Erythroblast (primary cell): ENCODE measurements at regions not wholly inside any gene's neighbourhood (a gene's known extent, or its start where the extent isn't known, plus 50 kb on each side); places are given as distances from the start of the nearest gene placed in this dataset.

ENCODE experiments used
- DNase-seq, 2 experiments: peaks; one replicate each; lab custom pipeline; 2025; lab: John Stamatoyannopoulos, UW
- GATA1 ChIP-seq: IDR thresholded peaks from 2 replicates; pipeline ENCODE4 v1.6.1; 2011; ENCODE audit warnings: low read depth, mild to moderate bottlenecking, control low read depth, low read length, moderate library complexity
- POLR2A ChIP-seq: IDR thresholded peaks from 2 replicates; pipeline ENCODE4 v1.6.1; 2011; ENCODE audit warnings: mild to moderate bottlenecking, low read length

DNA sequence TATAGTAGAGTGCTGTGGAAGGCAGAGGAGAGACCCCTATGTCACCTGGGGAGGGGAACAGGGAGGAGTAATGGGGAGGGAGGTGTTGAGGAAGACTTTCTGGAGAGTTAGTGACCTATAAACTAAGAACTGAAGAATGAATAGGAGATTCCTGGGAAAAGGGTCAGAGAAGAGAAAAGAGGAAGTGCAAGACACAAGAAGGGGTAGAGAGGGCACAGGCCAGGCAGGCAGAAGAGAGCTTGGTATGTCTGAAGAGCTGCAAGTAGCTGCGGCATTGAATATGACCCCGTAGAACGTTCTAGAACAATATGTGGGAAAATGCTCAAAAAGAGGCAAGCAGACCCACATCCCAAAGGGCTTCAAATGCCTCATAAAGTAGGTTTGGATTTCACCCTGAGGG, 361.2 kb downstream of the PRDM2 start:
- no peak for TF ChIP-seq GATA1
- no peak for TF ChIP-seq POLR2A
- no peak for DNase-seq

DNA sequence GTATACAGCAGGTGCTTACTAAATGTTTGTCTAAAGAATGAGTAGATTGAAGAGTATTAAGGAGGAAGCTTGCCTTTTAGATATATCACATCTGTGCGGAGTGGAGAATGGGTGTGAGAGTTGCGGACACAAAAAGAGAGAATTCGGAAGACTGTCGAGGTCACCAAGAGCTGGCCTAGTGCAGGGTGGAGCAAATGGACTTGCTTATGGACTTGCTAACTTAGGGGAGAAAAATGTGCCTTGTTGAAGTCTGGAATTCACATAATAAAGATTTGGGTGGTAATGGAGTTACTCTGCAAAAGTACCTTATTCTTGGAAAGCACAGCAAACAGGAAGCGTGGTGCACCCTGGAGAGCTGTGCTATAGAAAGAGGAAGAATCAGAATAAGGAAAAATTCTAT, 361.7 kb downstream of the PRDM2 start:
- TF ChIP-seq GATA1 = no peak
- DNase-seq = no peak

DNA sequence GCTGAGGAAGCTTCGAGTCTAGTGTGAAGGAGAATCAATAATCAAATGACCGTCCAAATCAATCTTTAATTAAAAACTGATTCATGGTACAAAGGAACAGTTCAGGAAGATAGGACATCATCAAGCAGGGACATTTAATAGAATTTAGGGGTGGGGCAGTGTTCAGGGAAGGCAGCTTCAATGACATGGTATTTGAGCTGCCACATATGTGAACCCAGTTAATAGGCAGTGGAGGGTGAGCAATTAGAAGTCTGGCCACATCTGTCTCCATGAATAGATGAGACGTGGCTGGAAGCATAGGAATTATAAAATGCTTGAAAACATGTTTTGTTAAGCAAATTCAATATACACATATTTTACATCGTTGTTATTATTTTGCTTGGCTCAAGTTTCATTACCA, 362.7 kb downstream of the PRDM2 start:
- DNase-seq = no peak
- no peak for TF ChIP-seq GATA1
- TF ChIP-seq POLR2A = no peak

DNA sequence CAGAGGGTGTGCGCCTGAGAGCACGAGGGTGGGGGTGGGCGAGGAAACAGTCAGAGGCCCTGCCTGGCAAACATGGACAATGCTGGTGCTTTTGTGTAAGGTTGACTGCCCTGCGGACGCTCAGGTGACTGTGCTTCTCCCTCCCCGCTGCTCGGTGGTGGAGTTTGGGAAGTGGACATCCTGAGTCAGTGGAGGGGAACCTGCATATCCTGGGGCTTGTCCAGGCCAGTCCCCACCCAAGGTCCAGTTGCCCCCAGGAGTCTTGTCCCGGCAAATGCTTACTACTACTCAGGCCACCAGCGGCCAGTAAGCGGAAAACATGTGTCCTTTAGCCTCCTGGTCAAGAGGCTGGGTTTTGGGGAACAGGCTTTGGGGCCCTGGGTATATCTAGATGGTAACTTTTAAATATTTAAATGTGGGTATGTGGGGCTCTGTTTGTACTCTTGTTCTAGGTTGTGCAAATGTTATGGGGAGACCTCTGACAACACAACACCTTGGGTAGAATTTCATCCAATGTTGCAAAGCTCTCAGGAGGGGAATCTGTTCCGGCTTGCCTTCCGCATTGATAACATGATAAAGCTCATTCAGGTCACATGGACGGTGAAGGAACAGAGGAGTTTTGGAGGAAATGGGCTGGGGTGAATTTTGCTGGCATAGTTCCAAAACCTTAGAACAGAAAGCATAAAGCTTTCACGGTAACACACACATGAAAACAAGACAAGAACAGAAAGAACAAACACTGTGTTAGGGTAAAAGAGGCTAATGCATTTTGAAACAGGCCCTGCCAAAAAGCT, 364.9 kb downstream of the PRDM2 start:
- no peak for DNase-seq
- TF ChIP-seq GATA1 = no peak
- TF ChIP-seq POLR2A = no peak

DNA sequence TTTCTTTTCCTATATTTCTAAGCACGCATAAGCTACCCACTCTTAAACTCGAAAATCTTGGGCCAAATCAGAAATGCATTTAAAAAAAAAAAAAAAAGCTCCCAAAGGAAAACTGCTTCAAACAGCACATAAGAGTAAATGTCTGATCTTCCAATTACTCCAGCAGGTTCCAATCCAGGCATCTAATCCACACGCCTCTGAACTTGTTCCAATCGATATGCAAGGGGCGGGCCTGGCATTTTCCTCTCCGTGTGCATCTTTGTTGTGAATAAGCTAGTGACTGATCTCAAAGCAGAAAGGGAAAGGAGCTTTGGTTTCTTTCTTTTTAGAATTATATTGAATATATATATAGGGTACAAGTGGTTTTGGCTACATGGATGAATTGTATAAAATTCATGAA, 365.5 kb downstream of the PRDM2 start:
- TF ChIP-seq GATA1 (no peak), POLR2A (no peak)
- no peak for DNase-seq

GRCh38 chr1:14067036-14067435, 367.0 kb downstream of the PRDM2 start:
- TF ChIP-seq POLR2A (no peak), GATA1 (no peak)
- no peak for DNase-seq

DNA sequence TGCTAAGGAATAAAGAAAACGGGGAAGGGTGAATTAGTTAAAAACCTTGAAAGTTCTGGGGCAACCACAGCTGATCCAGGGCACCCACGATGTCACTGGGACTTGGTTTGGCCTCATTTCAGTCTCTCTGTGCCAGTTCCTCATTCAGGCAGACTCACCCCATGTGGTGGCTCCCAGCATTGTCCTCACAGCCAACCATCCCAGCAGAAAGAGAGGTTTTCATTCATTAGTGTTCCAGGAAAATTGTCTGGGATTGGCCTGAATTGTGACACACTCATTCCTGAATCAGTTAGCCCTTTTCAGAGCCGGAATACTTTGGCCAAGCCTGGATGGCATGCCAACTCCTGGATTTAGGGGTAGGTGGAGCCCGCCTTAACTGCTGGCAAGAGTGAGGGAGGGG, 367.7 kb downstream of the PRDM2 start:
- DNase-seq = no peak
- TF ChIP-seq POLR2A (no peak), GATA1 (no peak)

DNA sequence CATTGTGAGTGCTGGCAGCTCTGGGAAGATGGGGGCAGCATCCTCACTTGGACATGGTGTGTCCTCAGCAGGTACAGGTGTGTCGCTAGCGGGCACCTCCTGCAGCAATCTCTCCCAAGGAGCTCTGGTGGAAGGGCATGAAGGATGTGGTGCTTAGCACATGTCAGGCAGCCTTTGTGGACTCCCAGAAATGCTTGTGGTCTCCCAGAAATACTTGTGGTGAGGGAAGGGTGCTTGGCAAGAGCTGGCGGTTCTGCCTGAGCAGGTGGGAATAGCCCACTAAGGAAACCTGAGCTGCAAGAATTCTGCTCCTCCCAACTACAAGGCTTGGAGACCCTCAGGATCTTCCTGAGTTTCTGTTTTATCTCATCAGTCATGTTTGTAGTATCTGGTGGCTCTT, 371.6 kb downstream of the PRDM2 start:
- TF ChIP-seq GATA1 = no peak
- no peak for TF ChIP-seq POLR2A
- DNase-seq = no peak

GRCh38 chr1:14080653-14081052, 380.7 kb downstream of the PRDM2 start:
- TF ChIP-seq POLR2A = no peak
- TF ChIP-seq GATA1 = no peak
- no peak for DNase-seq

- no peak for DNase-seq
- TF ChIP-seq GATA1 = no peak
- TF ChIP-seq POLR2A = no peak
These were observed 382.3 kb downstream of the PRDM2 start for GRCh38 chr1:14082331-14082730.

DNA sequence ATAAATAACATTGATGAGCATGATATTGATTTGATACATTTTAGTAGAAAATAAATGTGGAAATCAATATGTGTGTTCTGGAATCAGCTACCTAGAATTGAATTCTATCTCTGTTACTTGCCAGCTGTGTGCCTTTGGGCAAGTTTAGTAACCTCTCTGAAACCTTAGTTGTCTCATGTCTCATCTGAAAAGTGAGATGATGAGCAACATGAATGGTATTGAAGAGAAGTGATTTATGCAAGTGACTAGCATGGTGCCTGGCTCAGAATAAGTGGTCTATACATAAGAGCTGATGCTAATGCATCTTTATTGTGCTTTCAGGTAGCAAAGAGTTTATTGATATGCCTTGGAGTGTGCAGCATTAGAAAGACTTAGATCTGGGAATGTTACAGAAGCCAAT, 383.3 kb downstream of the PRDM2 start:
- TF ChIP-seq POLR2A = no peak
- no peak for DNase-seq

GRCh38 chr1:14083706-14084105, 383.7 kb downstream of the PRDM2 start:
- DNase-seq = no peak
- TF ChIP-seq GATA1 (no peak), POLR2A (no peak)

DNA sequence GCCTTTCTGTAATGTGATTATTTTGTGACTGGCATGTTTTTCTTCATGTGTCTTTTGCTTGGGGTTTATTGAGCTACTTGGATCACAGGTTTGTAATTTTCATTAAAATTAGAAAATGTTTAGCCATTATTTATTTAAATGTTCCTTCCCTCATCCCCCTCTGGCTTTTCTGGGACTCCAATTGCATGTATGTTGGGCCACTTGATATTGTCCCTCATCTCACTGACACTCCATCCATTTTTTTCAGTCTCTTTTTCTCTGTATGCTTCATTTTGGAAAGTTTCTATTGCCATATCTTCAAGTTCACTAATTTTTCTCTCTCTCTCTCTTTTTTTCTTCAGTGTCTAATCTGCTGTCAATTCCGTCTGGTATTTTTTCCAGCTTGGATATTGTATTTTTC, 390.1 kb downstream of the PRDM2 start:
- no peak for TF ChIP-seq POLR2A
- DNase-seq = peak in 1 of 2 experiments; percentile 2

DNA sequence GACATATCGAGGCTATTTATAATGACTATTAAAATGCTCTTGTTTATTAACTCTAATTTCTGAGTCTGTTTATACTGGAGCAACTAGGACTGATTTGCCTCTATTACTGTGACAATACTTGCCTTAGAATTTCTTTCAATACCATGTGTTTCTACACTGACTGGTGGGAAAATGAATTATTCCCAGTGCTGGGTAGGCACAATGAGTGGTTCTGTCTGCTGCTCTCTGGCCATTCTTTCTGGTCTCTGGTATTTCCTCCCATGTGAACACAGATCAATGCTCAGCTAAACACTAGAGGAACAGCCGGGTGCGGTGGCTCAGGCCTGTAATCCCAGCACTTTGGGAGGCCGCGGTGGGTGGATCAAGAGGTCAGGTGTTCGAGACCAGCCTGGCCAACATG, 390.5 kb downstream of the PRDM2 start:
- DNase-seq = no peak
- no peak for TF ChIP-seq GATA1
- TF ChIP-seq POLR2A = no peak

GRCh38 chr1:14094611-14095400, 394.8 kb downstream of the PRDM2 start:
- TF ChIP-seq GATA1 (no peak), POLR2A (no peak)
- peak in 1 of 2 experiments; percentile 33 for DNase-seq
